GM13976 (cell line): ENCODE measurements at regions not wholly inside any gene's neighbourhood (a gene's known extent, or its start where the extent isn't known, plus 50 kb on each side); places are given as distances from the start of the nearest gene placed in this dataset.

Experiments used
- DNase-seq: peaks from one replicate; pipeline ENCODE4 v3.0.0; 2012; ENCODE audit warnings: low spot score
- in situ Hi-C: fragments of 300-500 bp; cut with MboI; formaldehyde crosslinking; loops from one replicate; pipeline ENCODE4 v1.12.0; 2022; ENCODE audit warnings: low sequenced_read_pairs, mixed read lengths, inconsistent platforms; ENCODE audit not compliant: unreplicated experiment
- TF ChIP-seq, protein P1 (sequence below): IDR thresholded peaks from 2 replicates; pipeline ENCODE4 v1.5.1; 2012; ENCODE audit warnings: borderline replicate concordance, mild to moderate bottlenecking; ENCODE audit not compliant: insufficient read depth; ENCODE audit errors: extremely low read depth, missing control alignments, control extremely low read depth

DNA sequence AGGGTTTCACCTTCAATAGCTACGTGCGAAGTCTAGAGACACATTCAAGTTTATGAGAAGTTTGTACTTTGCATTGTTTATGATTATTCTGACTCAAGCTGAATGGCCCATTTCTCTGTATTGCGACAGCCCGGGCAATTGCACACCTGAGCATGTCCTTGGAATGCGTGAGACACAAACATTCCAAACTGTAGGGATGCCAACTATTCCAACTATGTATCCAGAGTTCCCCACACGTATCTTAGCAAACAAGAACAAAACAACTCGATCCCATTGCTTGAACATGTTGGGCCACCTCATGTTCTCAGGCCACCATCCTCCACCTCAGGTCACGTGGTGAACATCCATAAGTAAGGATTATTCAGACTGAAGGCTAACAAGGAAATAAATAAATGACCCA, 51.4 kb upstream of the EGFR start:
- in situ Hi-C loops: no loop called here
- DNase-seq: no peak

DNA sequence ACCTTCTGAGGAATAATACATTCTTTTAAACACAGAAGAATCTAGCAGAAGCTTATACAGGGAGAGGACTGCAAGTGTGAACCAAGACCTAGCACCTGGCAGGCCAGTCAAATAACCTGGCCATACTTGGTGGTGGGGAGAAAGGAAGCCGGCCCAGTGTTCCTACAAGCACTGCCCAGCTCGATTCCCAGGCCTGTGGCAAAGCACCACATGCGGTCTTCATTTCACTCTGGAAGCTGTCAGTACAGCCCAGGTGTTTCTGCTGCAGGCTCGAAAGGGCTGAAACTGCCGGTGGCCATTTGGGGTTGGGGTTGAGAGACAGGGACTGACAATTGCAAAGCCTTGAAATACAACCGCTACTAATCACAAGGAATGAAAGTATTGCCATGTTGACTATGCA, 50.8 kb upstream of the EGFR start:
- in situ Hi-C loops: no loop called here
- TF ChIP-seq, protein P1, sequence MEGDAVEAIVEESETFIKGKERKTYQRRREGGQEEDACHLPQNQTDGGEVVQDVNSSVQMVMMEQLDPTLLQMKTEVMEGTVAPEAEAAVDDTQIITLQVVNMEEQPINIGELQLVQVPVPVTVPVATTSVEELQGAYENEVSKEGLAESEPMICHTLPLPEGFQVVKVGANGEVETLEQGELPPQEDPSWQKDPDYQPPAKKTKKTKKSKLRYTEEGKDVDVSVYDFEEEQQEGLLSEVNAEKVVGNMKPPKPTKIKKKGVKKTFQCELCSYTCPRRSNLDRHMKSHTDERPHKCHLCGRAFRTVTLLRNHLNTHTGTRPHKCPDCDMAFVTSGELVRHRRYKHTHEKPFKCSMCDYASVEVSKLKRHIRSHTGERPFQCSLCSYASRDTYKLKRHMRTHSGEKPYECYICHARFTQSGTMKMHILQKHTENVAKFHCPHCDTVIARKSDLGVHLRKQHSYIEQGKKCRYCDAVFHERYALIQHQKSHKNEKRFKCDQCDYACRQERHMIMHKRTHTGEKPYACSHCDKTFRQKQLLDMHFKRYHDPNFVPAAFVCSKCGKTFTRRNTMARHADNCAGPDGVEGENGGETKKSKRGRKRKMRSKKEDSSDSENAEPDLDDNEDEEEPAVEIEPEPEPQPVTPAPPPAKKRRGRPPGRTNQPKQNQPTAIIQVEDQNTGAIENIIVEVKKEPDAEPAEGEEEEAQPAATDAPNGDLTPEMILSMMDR: no peak
- no peak for DNase-seq

More for the DNA sequence above, 51.4 kb upstream of the EGFR start:
- TF ChIP-seq, protein P1: no peak
